ENCODE measurements at regions not wholly inside any gene's neighbourhood (a gene's known extent, or its start where the extent isn't known, plus 50 kb on each side); places are given as distances from the start of the nearest gene placed in this dataset.

- H3K27ac ChIP-seq (ENCODE audit: low read depth in 1 of 2, low read length in 2 of 2): no peak overlapping the region
- H3K27me3 Mint-ChIP-seq (ENCODE audit: low read depth in 3 of 3): no peaks in the 10 kb centered on the region
- H3K4me2 ChIP-seq (replicated peaks; ENCODE audit: extremely low read depth, low read length, poor library complexity, severe bottlenecking): no peak overlapping the region
- no peak overlapping the region for H3K27ac Mint-ChIP-seq
- H3K9ac ChIP-seq (ENCODE audit: insufficient read depth, low read length, poor library complexity, severe bottlenecking): no peak overlapping the region
- no peaks in the 10 kb centered on the region for H3K79me2 ChIP-seq (ENCODE audit: insufficient read depth, low read length)
- intact Hi-C loops (cut with micrococcal nuclease): no loop called here
- H3K9me3 Mint-ChIP-seq: peaks cover 0 to 4% (median 0%) of the 10 kb centered on the region in 7 donors
- DNase-seq: no peak
- peaks cover 5 to 15% of the 10 kb centered on the region in 2 donors for H3K4me1 ChIP-seq (ENCODE audit: control insufficient read depth in 1 of 2, insufficient read depth in 2 of 2, low read length in 2 of 2)
- no peaks in the 10 kb centered on the region for H4K20me1 ChIP-seq (ENCODE audit: insufficient read depth, low read length)
- WGBS (ENCODE audit: insufficient coverage): no CpG with 5 or more reads among the region's 2 CpGs
- no peaks in the 10 kb centered on the region for H3K36me3 ChIP-seq (replicated peaks in 1 of 2; ENCODE audit: control insufficient read depth in 1 of 2, insufficient read depth in 2 of 2, low read length in 2 of 2)
- no peak for TF ChIP-seq CTCF (IDR thresholded peaks at IDR 0.05)
- no peaks in the 10 kb centered on the region for H3K9me3 ChIP-seq (replicated peaks in 1 of 2; ENCODE audit: control insufficient read depth in 1 of 2, insufficient read depth in 1 of 2, low read length in 2 of 2)
- peaks cover 0 to 1% of the 10 kb centered on the region in 2 donors for H3K36me3 Mint-ChIP-seq
- no peak overlapping the region for H3K4me3 ChIP-seq (replicated peaks in 1 of 3; ENCODE audit: low read depth in 2 of 3, low read length in 3 of 3)
- H2AFZ ChIP-seq (ENCODE audit: insufficient read depth, low read depth, low read length, poor library complexity, severe bottlenecking): no peak overlapping the region
- peaks cover 16% of the 10 kb centered on the region for H3K4me1 Mint-ChIP-seq
- H3K27me3 ChIP-seq (ENCODE audit: control insufficient read depth in 2 of 2, insufficient read depth in 2 of 2, low read length in 2 of 2): no peaks in the 10 kb centered on the region
- H3K4me3 Mint-ChIP-seq: no peak overlapping the region
Measured at GRCh38 chr7:116152276-116152675, 58.1 kb upstream of the TES start.

GRCh38 chr7:116153050-116153449, 57.3 kb upstream of the TES start:
- H3K4me3 Mint-ChIP-seq: no peak overlapping the region
- Histone ChIP-seq H3K9ac (ENCODE audit: insufficient read depth, low read length, poor library complexity, severe bottlenecking) (no peak overlapping the region), H2AFZ (ENCODE audit: insufficient read depth, low read depth, low read length, poor library complexity, severe bottlenecking) (no peak overlapping the region), H3K27ac (ENCODE audit: low read depth in 1 of 2, low read length in 2 of 2) (no peak overlapping the region), H3K4me3 (replicated peaks in 1 of 3; ENCODE audit: low read depth in 2 of 3, low read length in 3 of 3) (no peak overlapping the region), H3K79me2 (ENCODE audit: insufficient read depth, low read length) (no peaks in the 10 kb centered on the region), H3K36me3 (replicated peaks in 1 of 2; ENCODE audit: control insufficient read depth in 1 of 2, insufficient read depth in 2 of 2, low read length in 2 of 2) (no peaks in the 10 kb centered on the region), H4K20me1 (ENCODE audit: insufficient read depth, low read length) (no peaks in the 10 kb centered on the region), H3K9me3 (replicated peaks in 1 of 2; ENCODE audit: control insufficient read depth in 1 of 2, insufficient read depth in 1 of 2, low read length in 2 of 2) (no peaks in the 10 kb centered on the region), H3K4me1 (ENCODE audit: control insufficient read depth in 1 of 2, insufficient read depth in 2 of 2, low read length in 2 of 2) (peaks cover 5 to 15% of the 10 kb centered on the region in 2 donors), H3K4me2 (replicated peaks; ENCODE audit: extremely low read depth, low read length, poor library complexity, severe bottlenecking) (no peak overlapping the region), H3K27me3 (ENCODE audit: control insufficient read depth in 2 of 2, insufficient read depth in 2 of 2, low read length in 2 of 2) (no peaks in the 10 kb centered on the region)
- peaks cover 20% of the 10 kb centered on the region for H3K4me1 Mint-ChIP-seq
- H3K36me3 Mint-ChIP-seq: peaks cover 0 to 1% of the 10 kb centered on the region in 2 donors
- 95% methylated on average over 7 of the region's 9 CpGs for WGBS (ENCODE audit: insufficient coverage)
- no peak overlapping the region for H3K27ac Mint-ChIP-seq
- peaks cover 0 to 1% (median 0%) of the 10 kb centered on the region in 3 donors for H3K27me3 Mint-ChIP-seq (ENCODE audit: low read depth in 3 of 3)
- DNase-seq: no peak
- H3K9me3 Mint-ChIP-seq: peaks cover 0 to 4% (median 0%) of the 10 kb centered on the region in 7 donors
- intact Hi-C loops (cut with micrococcal nuclease): no loop called here
- TF ChIP-seq CTCF (IDR thresholded peaks at IDR 0.05): no peak
